Epidermal melanocyte (primary cell): ENCODE measurements at regions not wholly inside any gene's neighbourhood (a gene's known extent, or its start where the extent isn't known, plus 50 kb on each side); places are given as distances from the start of the nearest gene placed in this dataset.

ENCODE experiments used
- DNase-seq: peaks from one replicate; pipeline ENCODE4 v3.0.0; 2011; ENCODE audit warnings: low spot score; ENCODE audit not compliant: insufficient read length

- DNase-seq = no peak
Measured at GRCh38 chr12:77315407-77315806, 250.0 kb upstream of the E2F7 start.

GRCh38 chr12:77314378-77315052 lies 249.1 kb upstream of the E2F7 start:
- DNase-seq = no peak

DNA sequence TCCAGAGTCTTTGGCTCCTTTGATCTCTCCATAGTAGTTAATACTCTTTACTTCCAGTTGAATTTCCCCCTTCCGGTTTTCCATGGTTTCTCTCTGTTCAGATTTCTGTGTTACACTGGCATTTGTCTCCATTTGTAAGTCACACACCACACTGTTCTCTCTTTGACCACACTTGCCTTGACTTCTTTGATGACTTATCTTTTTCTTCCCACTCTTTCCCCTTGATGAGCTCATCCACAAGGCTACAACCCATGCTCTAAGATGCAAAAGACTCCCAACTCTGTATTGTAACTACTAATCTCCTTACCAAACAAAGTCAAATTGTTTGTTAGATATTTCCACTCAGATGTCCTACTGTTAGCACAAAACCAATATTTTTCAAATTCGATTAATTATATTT lies 242.7 kb upstream of the E2F7 start:
- DNase-seq = no peak

DNA sequence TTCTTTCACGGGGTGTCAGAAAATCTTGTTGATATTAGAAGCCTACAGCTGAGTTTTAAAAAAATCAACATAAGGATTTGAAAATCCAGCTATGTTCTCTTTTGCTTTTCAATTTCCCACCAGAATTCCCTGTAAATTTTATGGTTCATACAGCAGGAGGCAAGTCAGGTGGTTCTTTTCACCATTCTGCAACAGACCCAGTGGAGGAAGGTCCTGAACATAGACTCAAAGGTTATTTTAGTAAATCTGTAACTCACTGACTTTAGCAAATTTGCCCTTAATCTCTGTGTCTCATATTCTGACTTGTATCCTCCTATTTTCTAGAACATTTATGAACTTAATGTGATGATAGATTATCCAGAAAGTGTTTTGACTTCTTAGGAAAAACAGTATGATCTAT lies 235.4 kb upstream of the E2F7 start:
- DNase-seq = no peak

DNA sequence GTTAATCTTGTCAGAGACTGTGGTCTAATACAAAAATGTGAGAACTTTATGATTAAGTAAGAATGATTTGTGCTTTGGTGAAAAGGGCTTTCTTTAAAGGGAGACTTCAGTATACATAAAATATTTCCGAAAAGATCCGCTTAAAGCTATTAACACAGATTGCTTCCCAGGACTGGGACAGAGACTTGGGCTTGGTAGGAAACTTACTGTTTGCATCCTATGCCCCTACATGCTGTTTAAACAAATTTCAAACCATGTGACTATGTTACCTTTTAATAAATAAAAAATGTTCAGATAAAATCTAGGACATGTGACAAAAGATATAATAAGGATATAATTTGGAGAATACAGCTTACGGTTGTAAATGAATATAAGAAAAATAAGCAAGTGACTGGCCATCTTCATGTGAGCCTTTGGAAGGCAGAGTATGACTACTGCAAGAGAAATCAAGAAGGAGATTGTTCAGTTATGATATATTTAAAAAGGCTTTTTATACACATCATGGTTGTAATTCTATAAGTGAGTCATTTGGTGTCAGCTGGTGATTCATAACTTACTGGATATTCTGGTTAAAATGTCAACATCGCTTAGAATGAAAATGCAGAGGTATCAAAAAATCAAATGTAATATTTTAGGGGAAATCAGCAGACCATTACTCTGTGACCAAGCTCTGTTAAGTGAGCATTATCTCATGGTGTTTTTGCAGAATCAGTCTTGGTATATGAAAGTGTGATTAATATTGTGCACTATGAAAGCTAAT lies 234.7 kb upstream of the E2F7 start:
- no peak for DNase-seq

DNA sequence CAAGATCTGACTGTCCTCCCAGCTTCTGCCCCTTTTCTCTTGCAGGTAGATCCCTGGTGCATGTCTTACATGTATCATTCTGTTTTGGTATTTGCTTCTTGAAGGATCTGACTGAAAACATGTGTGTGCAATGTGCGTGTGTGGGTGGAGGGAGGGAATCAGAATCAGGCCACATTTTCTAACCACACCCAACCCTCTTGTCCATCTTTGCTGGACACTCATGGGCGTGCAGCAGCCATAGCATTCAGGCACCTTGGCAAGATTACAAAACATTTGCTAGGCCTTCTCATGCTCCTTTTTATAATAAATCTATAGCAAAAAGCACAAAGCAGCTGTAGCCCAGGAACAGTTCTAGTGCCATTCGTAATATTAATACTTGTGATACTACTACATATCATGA lies 233.6 kb upstream of the E2F7 start:
- no peak for DNase-seq

DNA sequence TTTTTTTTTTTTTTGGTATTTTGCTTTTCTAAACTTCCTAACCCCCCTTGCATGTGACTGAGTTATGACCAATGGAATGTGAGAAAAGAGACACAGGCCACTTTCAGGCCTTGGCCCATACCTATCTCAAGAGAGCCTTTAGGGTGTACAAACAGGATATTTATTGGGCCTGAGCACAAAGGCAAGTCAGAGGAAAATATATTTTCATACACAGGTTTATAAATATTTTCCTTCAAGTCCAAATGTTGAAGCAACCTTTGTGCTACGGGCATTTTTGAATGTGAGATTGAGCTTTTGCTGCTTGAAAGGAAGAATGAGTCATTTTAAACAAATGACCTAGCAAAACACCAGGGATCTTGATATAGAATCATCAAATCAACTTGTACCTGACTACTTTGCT lies 228.6 kb upstream of the E2F7 start:
- no peak for DNase-seq

- DNase-seq = no peak
Measured at GRCh38 chr12:77274926-77275325, 209.6 kb upstream of the E2F7 start.

- DNase-seq = no peak
Measured at GRCh38 chr12:77273898-77274297, 208.5 kb upstream of the E2F7 start.

GRCh38 chr12:77256956-77257355 lies 191.6 kb upstream of the E2F7 start:
- no peak for DNase-seq

- no peak for DNase-seq
Measured at GRCh38 chr12:77253321-77253720, 188.0 kb upstream of the E2F7 start.

GRCh38 chr12:77251799-77252198 lies 186.4 kb upstream of the E2F7 start:
- DNase-seq = no peak

DNA sequence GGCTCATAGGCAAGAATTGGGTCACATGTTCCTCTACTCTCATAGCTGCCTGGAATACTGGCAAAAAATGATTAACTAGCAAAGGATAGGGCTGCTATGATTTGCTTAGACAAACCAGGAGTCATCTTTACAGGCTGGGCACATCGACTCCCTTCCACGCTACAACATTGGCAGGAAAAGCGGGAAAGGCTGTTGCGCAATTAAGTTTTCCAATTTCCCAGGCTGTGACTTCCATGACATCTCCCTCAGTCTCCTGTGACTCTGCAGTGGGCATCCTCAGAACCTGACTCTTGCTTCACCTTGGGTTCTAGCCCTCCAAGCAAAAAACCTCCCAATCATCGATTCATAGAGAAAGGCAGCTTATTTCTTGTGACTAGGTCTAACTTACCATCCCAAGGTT lies 184.5 kb upstream of the E2F7 start:
- no peak for DNase-seq

DNA sequence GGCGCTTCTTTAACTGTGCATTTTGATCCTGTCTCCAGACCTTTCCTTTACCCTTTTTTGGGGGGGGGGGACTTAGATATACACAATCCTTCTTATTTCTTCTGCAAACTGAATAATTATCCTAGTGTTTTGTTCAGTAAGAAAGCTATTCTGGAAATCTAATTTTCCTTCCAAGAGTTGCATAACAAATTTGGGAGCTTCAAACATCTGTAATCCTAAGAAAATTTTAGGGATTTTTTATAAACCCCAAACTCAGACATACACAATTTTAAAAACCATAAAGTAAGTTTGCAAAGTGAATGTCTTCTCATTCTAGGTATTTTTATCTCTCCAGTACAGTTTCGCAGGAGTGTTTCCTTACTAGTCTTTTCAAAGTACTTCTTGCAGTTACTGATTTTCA lies 182.7 kb upstream of the E2F7 start:
- no peak for DNase-seq

DNA sequence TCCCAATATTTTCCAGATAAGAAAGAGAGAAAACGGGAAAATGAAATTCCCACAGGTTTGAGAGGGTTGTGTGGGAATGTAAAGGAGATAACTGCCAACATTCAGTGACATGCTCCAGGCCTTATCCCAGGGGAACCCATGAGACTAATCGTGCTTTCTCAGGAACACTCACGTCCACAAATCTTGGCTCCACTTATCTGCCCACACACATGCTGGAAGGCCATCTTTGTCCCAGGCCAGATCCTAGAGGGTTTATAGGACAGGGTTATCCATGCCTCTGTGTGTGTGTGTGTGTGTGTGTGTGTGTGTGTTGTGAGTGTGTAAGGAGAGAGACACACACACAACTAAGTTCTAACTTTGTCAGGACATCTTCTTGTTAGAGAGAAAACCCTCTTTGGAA lies 182.2 kb upstream of the E2F7 start:
- DNase-seq = no peak

- DNase-seq = no peak
Measured at GRCh38 chr12:77243345-77243744, 178.0 kb upstream of the E2F7 start.

GRCh38 chr12:77239617-77240016 lies 174.2 kb upstream of the E2F7 start:
- no peak for DNase-seq

GRCh38 chr12:77238335-77238734 lies 173.0 kb upstream of the E2F7 start:
- DNase-seq = no peak

DNA sequence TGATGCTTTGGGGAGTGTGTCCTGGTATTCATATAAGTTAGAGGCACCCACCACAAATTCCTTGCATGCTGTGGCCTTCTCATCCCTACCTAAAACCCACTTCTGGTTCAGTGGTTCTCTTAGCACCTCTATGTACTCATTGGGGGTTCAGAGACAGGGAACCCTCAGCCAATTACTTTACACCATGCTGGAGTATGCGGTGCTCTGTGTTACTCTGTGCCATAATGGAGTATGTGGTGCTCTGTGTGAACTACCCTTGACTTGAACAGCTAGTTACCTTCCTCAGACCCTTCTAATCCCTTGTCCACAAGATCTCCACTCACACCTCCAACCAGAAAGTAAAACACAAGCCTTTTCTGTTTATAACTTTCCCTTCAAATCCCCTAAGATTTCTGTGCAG lies 172.5 kb upstream of the E2F7 start:
- no peak for DNase-seq

DNA sequence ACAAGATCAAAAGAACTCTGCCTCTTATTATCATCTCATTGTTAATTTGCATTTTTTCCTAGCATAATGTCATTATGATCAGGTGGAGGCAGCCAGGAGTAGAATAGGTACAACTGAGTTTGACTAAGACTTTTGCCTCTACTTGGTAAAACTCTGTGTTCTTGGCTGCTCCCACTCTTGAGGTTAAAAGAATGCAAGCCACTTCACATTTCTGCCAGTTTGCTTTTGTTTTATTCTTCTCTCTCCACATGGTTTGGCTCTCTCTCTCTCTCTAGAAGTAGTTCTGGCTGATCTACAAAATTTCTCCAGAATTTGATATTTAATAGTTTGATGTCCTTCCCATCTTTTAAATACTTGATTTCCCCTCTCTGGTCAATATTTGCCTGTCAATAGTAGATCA lies 170.7 kb upstream of the E2F7 start:
- no peak for DNase-seq

DNA sequence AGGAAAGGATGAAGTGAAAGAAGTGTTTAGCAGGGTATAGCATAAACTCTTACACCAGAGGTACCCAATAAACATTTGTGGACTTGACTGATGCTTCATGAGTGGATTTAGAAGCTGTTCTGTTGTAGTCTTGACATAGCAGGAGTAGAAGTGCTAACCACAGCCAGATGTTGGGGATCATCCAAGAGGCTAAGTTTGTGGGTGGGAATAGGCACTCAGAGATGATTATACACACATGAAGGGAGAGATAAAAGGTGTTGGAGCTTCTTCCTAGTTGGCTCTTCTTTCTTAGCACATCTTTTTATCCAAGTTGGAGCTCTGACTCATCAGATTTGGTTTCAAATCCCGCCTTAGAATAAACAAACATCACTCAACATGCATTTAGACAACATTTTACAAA lies 166.7 kb upstream of the E2F7 start:
- DNase-seq = no peak

DNA sequence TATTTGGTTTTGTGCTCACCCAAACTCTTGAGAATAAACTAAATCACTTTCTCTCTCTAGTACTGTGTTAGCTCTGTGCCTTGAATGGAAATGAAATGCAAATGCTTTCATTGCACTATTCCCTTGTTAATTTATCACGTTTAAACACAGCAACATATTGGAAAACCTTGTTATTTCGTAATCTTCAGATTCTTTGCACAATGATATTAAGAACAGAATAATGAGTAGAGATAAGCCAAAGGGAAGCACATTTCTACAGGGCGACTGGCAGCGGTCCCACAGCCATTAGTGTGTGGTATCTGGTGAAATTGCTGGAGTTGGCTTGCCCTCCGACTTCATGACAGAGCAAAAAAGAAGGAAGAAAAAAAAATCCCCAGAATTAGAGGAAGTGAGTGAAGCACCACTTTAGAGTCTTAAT lies 166.1 kb upstream of the E2F7 start:
- DNase-seq = no peak
